ENCODE measurements at regions not wholly inside any gene's neighbourhood (a gene's known extent, or its start where the extent isn't known, plus 50 kb on each side); places are given as distances from the start of the nearest gene placed in this dataset.

- TF ChIP-seq CTCF (IDR thresholded peaks at IDR 0.05; ENCODE audit: low read length) (no peak), EZH2 (IDR thresholded peaks at IDR 0.05; ENCODE audit: borderline replicate concordance, low read length) (no peak)
Observed at GRCh38 chr3:67907735-67908134, 253.3 kb upstream of the SUCLG2 start.

Data from OCI-LY1 (cell line).